ENCODE measurements at regions not wholly inside any gene's neighbourhood (a gene's known extent, or its start where the extent isn't known, plus 50 kb on each side); places are given as distances from the start of the nearest gene placed in this dataset.

GRCh38 chr20:48017509-48017908 lies 232.2 kb upstream of the SULF2 start:
- TF ChIP-seq CTCF (conservative IDR thresholded peaks at IDR 0.05) (no peak), ZFX (IDR thresholded peaks at IDR 0.05) (no peak)

Measured in C4-2B (cell line).